HepG2 (cell line): ENCODE measurements at regions not wholly inside any gene's neighbourhood (a gene's known extent, or its start where the extent isn't known, plus 50 kb on each side); places are given as distances from the start of the nearest gene placed in this dataset.

Experiments used
- ATAC-seq: fragments of 200-7000 bp; cut with Tn5 transposase; 3 replicates; pipeline ENCODE4 v1.9.1; 2020; ENCODE audit warnings: mild to moderate bottlenecking, moderate library complexity
- BruUV-seq: library from RNA; stranded (reverse); fragments of 400-500 nt; replicated peaks from 2 replicates; lab custom pipeline; 2021; lab: Mats Ljungman, UMichigan
- CTCF ChIA-PET: fragments of 300-600 bp; formaldehyde crosslinking; extraction: SDS; loops from one replicate; lab custom pipeline; 2021; ENCODE audit warnings: low total read pairs, inconsistent platforms, low intra/inter-chr PET ratio; lab: Yijun Ruan, JAX
- POLR2A ChIA-PET: fragments of 350-600 bp; sonication (Branson Sonifier 250); formaldehyde crosslinking; loops from one replicate; lab custom pipeline; 2020; ENCODE audit warnings: antibody characterized with exemption, inconsistent platforms; lab: Yijun Ruan, JAX
- DNase-seq: peaks from one replicate; pipeline ENCODE4 v3.0.0-alpha.2; 2015; ENCODE audit warnings: low spot score
- FAIRE-seq: peaks from 3 replicates; lab custom pipeline; 2011; peaks lifted over from hg19 to GRCh38; lab: Jason Lieb, UNC
- H2AFZ ChIP-seq: one replicate; pipeline ENCODE4 v1.6.1; 2011; ENCODE audit warnings: low read length, inconsistent platforms
- H3K27ac ChIP-seq: fragments of 300-600 bp; 3 replicates; pipeline ENCODE4 v1.8.0; 2011; ENCODE audit warnings: mixed run types, mild to moderate bottlenecking, mixed read lengths, low read length, inconsistent platforms; ENCODE audit not compliant: insufficient read depth; ENCODE audit errors: extremely low read length
- H3K27me3 ChIP-seq, 2 experiments: fragments of 200-600 bp in 1 of 2; 2 replicates in 1 of 2; 3 replicates in 1 of 2; pipeline versions ENCODE4 v1.6.0 to v1.8.0; 2011; ENCODE audit warnings: low read length in 2 of 2, mild to moderate bottlenecking in 2 of 2, moderate library complexity in 2 of 2, inconsistent platforms in 1 of 2; ENCODE audit not compliant: insufficient read depth in 2 of 2, control insufficient read depth in 1 of 2
- H3K36me3 ChIP-seq, 2 experiments: fragments of 200-600 bp in 1 of 2; replicated peaks in 1 of 2; 2 replicates in 1 of 2; 3 replicates in 1 of 2; pipeline versions ENCODE4 v1.5.1 to v1.8.0; 2011; ENCODE audit warnings: low read length in 2 of 2, inconsistent platforms in 1 of 2; ENCODE audit not compliant: insufficient read depth in 2 of 2, control insufficient read depth in 1 of 2
- H3K4me1 ChIP-seq: 2 replicates; pipeline ENCODE4 v1.5.1; 2012; ENCODE audit warnings: low read length, inconsistent platforms; ENCODE audit not compliant: insufficient read depth
- H3K4me2 ChIP-seq: 2 replicates; pipeline ENCODE4 v1.6.0; 2011; ENCODE audit warnings: low read depth, low read length, inconsistent platforms
- H3K4me3 ChIP-seq, 3 experiments: fragments of 200-600 bp in 1 of 3; sonication (generic), shearing (Covaris generic) in 1 of 3; replicated peaks in 1 of 3; 2 replicates each; pipeline ENCODE4 v1.5.1; 2011 to 2016; ENCODE audit warnings: low read length in 3 of 3, inconsistent platforms in 2 of 3, low read depth in 2 of 3, mild to moderate bottlenecking in 2 of 3, control low read depth in 1 of 3, mixed read lengths in 1 of 3; ENCODE audit not compliant: insufficient read depth in 1 of 3
- H3K79me2 ChIP-seq: one replicate; pipeline ENCODE4 v1.6.1; 2011; ENCODE audit warnings: low read length, inconsistent platforms; ENCODE audit not compliant: insufficient read depth
- H3K9ac ChIP-seq: 2 replicates; pipeline ENCODE4 v1.6.0; 2011; ENCODE audit warnings: mild to moderate bottlenecking, low read depth, low read length, inconsistent platforms; ENCODE audit not compliant: insufficient read depth
- H3K9me3 ChIP-seq: 2 replicates; pipeline ENCODE4 v1.5.1; 2012; ENCODE audit warnings: mild to moderate bottlenecking, low read length
- H4K20me1 ChIP-seq: 2 replicates; pipeline ENCODE4 v1.6.0; 2011; ENCODE audit warnings: inconsistent platforms, mild to moderate bottlenecking, low read length, moderate library complexity; ENCODE audit not compliant: insufficient read depth
- IRX3 ChIP-seq: sonication (generic); formaldehyde crosslinking; IDR thresholded peaks from 2 replicates; pipeline ENCODE4 v1.8.1; 2023; ENCODE audit warnings: mild to moderate bottlenecking, low read depth, missing genetic modification reagents, borderline replicate concordance
- MTF2 ChIP-seq: sonication (generic); formaldehyde crosslinking; IDR thresholded peaks from 2 replicates; pipeline ENCODE4 v1.5.0; 2020; ENCODE audit warnings: missing genetic modification reagents, borderline replicate concordance
- MXD4 ChIP-seq: IDR thresholded peaks from 2 replicates; pipeline ENCODE4 v1.6.1; 2016; ENCODE audit warnings: mild to moderate bottlenecking, missing biosample characterization, missing genetic modification reagents
- SIX1 ChIP-seq: sonication (generic); formaldehyde crosslinking; IDR thresholded peaks from 2 replicates; pipeline ENCODE4 v1.4.0; 2020; ENCODE audit warnings: missing genetic modification reagents, borderline replicate concordance
- THYN1 ChIP-seq: sonication (generic); formaldehyde crosslinking; IDR thresholded peaks from 2 replicates; pipeline ENCODE4 v1.8.1; 2023; ENCODE audit warnings: low read depth, mild to moderate bottlenecking, moderate library complexity, missing genetic modification reagents, borderline replicate concordance
- YY1 ChIP-seq: IDR thresholded peaks from 2 replicates; pipeline ENCODE4 v1.6.1; 2011; ENCODE audit warnings: low read length, low read depth, moderate library complexity, mild to moderate bottlenecking; ENCODE audit not compliant: insufficient read depth, insufficient replicate concordance
- ZMYM2 ChIP-seq: sonication (generic); formaldehyde crosslinking; IDR thresholded peaks from 2 replicates; pipeline ENCODE4 v1.8.0; 2022; ENCODE audit warnings: mild to moderate bottlenecking, missing genetic modification reagents
- ZNF143 ChIP-seq: sonication (generic); formaldehyde crosslinking; IDR thresholded peaks from 2 replicates; pipeline ENCODE4 v1.4.0; 2020; ENCODE audit warnings: missing genetic modification reagents
- ZNF234 ChIP-seq: sonication (generic); formaldehyde crosslinking; conservative IDR thresholded peaks from 2 replicates; pipeline ENCODE4 v1.5.1; 2020; ENCODE audit warnings: mild to moderate bottlenecking, missing genetic modification reagents
- ZNF33A ChIP-seq: sonication (generic); formaldehyde crosslinking; IDR thresholded peaks from 2 replicates; pipeline ENCODE4 v1.5.1; 2020; ENCODE audit warnings: missing genetic modification reagents, mild to moderate bottlenecking, moderate library complexity, borderline replicate concordance
- ZNF543 ChIP-seq: sonication (generic); formaldehyde crosslinking; IDR thresholded peaks from 2 replicates; pipeline ENCODE4 v1.4.0; 2020; ENCODE audit warnings: mild to moderate bottlenecking, missing genetic modification reagents
- ZNF678 ChIP-seq: sonication (generic); formaldehyde crosslinking; IDR thresholded peaks from 2 replicates; pipeline ENCODE4 v1.4.0; 2020; ENCODE audit warnings: mild to moderate bottlenecking, missing genetic modification reagents
- WGBS: methylation state at CpG from one replicate; pipeline ENCODE4 v1.1.6; 2017; ENCODE audit warnings: low lambda C conversion rate; 5-methylcytosine and 5-hydroxymethylcytosine counted together
- in situ Hi-C: cut with HindIII; loops from 2 replicates; pipeline ENCODE4 v1.10.0; 2017; ENCODE audit warnings: low pct_unique_long_range_greater_than_20kb; ENCODE audit not compliant: extremely low pct_ligation_motif_present
- intact Hi-C: fragments of 100-400 bp; cut with micrococcal nuclease; formaldehyde crosslinking; loops from one replicate; pipeline ENCODE4 v1.10.0; 2022; ENCODE audit not compliant: unreplicated experiment
- TF ChIP-seq, protein P1 (sequence below): sonication (generic); formaldehyde crosslinking; IDR thresholded peaks from 2 replicates; pipeline ENCODE4 v1.4.0; 2020; ENCODE audit warnings: missing genetic modification reagents
- TF ChIP-seq, protein P2 (sequence below): sonication (generic); formaldehyde crosslinking; IDR thresholded peaks from 2 replicates; pipeline ENCODE4 v1.5.0; 2020; ENCODE audit warnings: mild to moderate bottlenecking, missing genetic modification reagents
- TF ChIP-seq, protein P3 (sequence below): sonication (generic); formaldehyde crosslinking; IDR thresholded peaks from 2 replicates; pipeline ENCODE4 v1.4.0; 2020; ENCODE audit warnings: missing genetic modification reagents

GRCh38 chr6:169965239-169965638 is 213.8 kb downstream of the ERMARD start:
- no peak for DNase-seq
- TF ChIP-seq SIX1: no peak
- TF ChIP-seq THYN1 (CRISPR knock-in tag): no peak
- TF ChIP-seq YY1: no peak
- no peak for TF ChIP-seq MXD4 (CRISPR knock-in tag)
- TF ChIP-seq, protein P1, sequence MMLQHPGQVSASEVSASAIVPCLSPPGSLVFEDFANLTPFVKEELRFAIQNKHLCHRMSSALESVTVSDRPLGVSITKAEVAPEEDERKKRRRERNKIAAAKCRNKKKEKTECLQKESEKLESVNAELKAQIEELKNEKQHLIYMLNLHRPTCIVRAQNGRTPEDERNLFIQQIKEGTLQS (CRISPR knock-in tag): no peak
- no peak for TF ChIP-seq IRX3 (CRISPR knock-in tag)
- FAIRE-seq: no peak
- Histone ChIP-seq H3K9me3 (no peaks in the 10 kb centered on the region), H3K36me3 (no peaks in the 10 kb centered on the region), H3K4me3 (no peak overlapping the region), H3K27ac (no peak overlapping the region), H3K4me1 (no peaks in the 10 kb centered on the region), H3K79me2 (no peaks in the 10 kb centered on the region), H3K9ac (no peak overlapping the region), H3K27me3 (peaks cover 12 to 72% of the 10 kb centered on the region in 2 experiments), H2AFZ (no peak overlapping the region), H4K20me1 (no peaks in the 10 kb centered on the region), H3K4me2 (no peak overlapping the region)
- WGBS: 17% methylated on average over 6 of the region's 6 CpGs
- intact Hi-C loops: loop anchor here (5.0 kb wide), 1 partner anchor 552 kb away; no protein-coding TSS in a partner anchor
- ChIA-PET CTCF (no interaction called here), POLR2A (no interaction called here)
- in situ Hi-C loops: no loop called here
- no TSS peak for BruUV-seq
- ATAC-seq: no peak

- Histone ChIP-seq H3K79me2 (no peaks in the 10 kb centered on the region), H3K36me3 (no peaks in the 10 kb centered on the region), H3K9ac (no peak overlapping the region), H3K27ac (no peak overlapping the region), H3K9me3 (no peaks in the 10 kb centered on the region), H3K4me1 (no peaks in the 10 kb centered on the region), H3K4me3 (no peak overlapping the region), H3K27me3 (peaks cover 12 to 72% of the 10 kb centered on the region in 2 experiments), H4K20me1 (no peaks in the 10 kb centered on the region), H2AFZ (no peak overlapping the region), H3K4me2 (no peak overlapping the region)
- intact Hi-C loops: loop anchor here (5.0 kb wide), 1 partner anchor 553 kb away; no protein-coding TSS in a partner anchor
- no peak for DNase-seq
- in situ Hi-C loops: no loop called here
- ATAC-seq: no peak
- FAIRE-seq: no peak
- BruUV-seq: no TSS peak
- ChIA-PET POLR2A (no interaction called here), CTCF (no interaction called here)
- WGBS: 13% methylated on average over 9 of the region's 9 CpGs
- TF ChIP-seq, protein P2, sequence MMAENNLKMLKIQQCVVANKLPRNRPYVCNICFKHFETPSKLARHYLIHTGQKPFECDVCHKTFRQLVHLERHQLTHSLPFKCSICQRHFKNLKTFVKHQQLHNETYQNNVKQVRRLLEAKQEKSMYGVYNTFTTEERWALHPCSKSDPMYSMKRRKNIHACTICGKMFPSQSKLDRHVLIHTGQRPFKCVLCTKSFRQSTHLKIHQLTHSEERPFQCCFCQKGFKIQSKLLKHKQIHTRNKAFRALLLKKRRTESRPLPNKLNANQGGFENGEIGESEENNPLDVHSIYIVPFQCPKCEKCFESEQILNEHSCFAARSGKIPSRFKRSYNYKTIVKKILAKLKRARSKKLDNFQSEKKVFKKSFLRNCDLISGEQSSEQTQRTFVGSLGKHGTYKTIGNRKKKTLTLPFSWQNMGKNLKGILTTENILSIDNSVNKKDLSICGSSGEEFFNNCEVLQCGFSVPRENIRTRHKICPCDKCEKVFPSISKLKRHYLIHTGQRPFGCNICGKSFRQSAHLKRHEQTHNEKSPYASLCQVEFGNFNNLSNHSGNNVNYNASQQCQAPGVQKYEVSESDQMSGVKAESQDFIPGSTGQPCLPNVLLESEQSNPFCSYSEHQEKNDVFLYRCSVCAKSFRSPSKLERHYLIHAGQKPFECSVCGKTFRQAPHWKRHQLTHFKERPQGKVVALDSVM (CRISPR knock-in tag): no peak
- TF ChIP-seq, protein P3, sequence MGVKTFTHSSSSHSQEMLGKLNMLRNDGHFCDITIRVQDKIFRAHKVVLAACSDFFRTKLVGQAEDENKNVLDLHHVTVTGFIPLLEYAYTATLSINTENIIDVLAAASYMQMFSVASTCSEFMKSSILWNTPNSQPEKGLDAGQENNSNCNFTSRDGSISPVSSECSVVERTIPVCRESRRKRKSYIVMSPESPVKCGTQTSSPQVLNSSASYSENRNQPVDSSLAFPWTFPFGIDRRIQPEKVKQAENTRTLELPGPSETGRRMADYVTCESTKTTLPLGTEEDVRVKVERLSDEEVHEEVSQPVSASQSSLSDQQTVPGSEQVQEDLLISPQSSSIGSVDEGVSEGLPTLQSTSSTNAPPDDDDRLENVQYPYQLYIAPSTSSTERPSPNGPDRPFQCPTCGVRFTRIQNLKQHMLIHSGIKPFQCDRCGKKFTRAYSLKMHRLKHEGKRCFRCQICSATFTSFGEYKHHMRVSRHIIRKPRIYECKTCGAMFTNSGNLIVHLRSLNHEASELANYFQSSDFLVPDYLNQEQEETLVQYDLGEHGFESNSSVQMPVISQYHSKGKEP (CRISPR knock-in tag): no peak
- TF ChIP-seq ZNF143 (CRISPR knock-in tag) (no peak), YY1 (no peak), ZNF543 (CRISPR knock-in tag) (no peak), ZMYM2 (no peak), ZNF234 (CRISPR knock-in tag) (no peak), MTF2 (CRISPR knock-in tag) (no peak), ZNF678 (CRISPR knock-in tag) (no peak), ZNF33A (CRISPR knock-in tag) (no peak)
Measured at GRCh38 chr6:169964486-169965180, 213.2 kb downstream of the ERMARD start.
